ENCODE measurements at regions not wholly inside any gene's neighbourhood (a gene's known extent, or its start where the extent isn't known, plus 50 kb on each side); places are given as distances from the start of the nearest gene placed in this dataset.

DNA sequence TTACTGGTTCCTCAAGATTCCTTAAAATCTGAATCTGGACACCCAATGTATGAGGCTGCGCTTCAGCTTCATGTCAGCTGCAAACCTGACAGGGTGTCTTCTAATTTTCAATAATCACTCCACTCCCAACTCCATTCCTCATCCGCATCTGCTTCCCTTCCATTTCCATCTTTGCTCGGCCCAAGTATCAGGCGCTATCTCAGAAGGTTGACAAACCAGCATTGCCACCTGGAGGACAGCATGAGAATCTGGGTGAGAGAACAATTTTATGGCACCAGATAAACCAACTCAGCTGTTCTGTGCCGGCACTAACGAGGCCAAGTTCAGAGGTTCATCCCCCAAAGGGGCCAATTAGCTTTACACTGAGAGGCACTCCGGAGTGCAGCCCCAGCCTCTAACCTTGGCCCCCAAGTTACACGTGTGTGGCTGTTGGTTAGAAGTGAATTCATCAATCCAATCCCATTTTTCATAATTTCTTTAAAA lies 79.1 kb upstream of the LMO2 start (continued):
- TF ChIP-seq NFRKB (IDR thresholded peaks at IDR 0.05; ENCODE audit: low read depth) (no peak; the same call in 1 of the 2 replicates), EP400 (IDR thresholded peaks at IDR 0.05) (no peak), KAT7 (CRISPR knock-in tag; IDR thresholded peaks at IDR 0.05; ENCODE audit: borderline replicate concordance) (peak; percentile 78; the same call in 1 of the 2 replicates), STAG1 (CRISPR knock-in tag; IDR thresholded peaks at IDR 0.05; ENCODE audit: borderline replicate concordance) (peak; percentile 80; the same call in 1 of the 2 replicates), CBFB (CRISPR knock-in tag; IDR thresholded peaks at IDR 0.05) (0 out of 2 replicates have a peak, but pooled peaks have one; percentile 31), ZNF121 (CRISPR knock-in tag; conservative IDR thresholded peaks at IDR 0.05) (no peak), NFATC3 (IDR thresholded peaks at IDR 0.05) (no peak), NEUROD1 (IDR thresholded peaks at IDR 0.05; ENCODE audit: borderline replicate concordance, low read depth, low read length, partially characterized antibody) (no peak), MAFG (tag; conservative IDR thresholded peaks at IDR 0.05) (peak; percentile 50; the same call in 1 of the 2 replicates), FUS (optimal IDR thresholded peaks at IDR 0.05; ENCODE audit: low read depth, low read length) (no peak), NFE2 (IDR thresholded peaks at IDR 0.05; ENCODE audit: low read depth) (no peak), TARDBP (IDR thresholded peaks at IDR 0.05) (no peak)
- TF ChIP-seq, protein P1, sequence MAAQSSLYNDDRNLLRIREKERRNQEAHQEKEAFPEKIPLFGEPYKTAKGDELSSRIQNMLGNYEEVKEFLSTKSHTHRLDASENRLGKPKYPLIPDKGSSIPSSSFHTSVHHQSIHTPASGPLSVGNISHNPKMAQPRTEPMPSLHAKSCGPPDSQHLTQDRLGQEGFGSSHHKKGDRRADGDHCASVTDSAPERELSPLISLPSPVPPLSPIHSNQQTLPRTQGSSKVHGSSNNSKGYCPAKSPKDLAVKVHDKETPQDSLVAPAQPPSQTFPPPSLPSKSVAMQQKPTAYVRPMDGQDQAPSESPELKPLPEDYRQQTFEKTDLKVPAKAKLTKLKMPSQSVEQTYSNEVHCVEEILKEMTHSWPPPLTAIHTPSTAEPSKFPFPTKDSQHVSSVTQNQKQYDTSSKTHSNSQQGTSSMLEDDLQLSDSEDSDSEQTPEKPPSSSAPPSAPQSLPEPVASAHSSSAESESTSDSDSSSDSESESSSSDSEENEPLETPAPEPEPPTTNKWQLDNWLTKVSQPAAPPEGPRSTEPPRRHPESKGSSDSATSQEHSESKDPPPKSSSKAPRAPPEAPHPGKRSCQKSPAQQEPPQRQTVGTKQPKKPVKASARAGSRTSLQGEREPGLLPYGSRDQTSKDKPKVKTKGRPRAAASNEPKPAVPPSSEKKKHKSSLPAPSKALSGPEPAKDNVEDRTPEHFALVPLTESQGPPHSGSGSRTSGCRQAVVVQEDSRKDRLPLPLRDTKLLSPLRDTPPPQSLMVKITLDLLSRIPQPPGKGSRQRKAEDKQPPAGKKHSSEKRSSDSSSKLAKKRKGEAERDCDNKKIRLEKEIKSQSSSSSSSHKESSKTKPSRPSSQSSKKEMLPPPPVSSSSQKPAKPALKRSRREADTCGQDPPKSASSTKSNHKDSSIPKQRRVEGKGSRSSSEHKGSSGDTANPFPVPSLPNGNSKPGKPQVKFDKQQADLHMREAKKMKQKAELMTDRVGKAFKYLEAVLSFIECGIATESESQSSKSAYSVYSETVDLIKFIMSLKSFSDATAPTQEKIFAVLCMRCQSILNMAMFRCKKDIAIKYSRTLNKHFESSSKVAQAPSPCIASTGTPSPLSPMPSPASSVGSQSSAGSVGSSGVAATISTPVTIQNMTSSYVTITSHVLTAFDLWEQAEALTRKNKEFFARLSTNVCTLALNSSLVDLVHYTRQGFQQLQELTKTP (IDR thresholded peaks at IDR 0.05; ENCODE audit: low read depth in 1 of 2, partially characterized antibody in 2 of 2) = no peak
- TF ChIP-seq, protein P2, sequence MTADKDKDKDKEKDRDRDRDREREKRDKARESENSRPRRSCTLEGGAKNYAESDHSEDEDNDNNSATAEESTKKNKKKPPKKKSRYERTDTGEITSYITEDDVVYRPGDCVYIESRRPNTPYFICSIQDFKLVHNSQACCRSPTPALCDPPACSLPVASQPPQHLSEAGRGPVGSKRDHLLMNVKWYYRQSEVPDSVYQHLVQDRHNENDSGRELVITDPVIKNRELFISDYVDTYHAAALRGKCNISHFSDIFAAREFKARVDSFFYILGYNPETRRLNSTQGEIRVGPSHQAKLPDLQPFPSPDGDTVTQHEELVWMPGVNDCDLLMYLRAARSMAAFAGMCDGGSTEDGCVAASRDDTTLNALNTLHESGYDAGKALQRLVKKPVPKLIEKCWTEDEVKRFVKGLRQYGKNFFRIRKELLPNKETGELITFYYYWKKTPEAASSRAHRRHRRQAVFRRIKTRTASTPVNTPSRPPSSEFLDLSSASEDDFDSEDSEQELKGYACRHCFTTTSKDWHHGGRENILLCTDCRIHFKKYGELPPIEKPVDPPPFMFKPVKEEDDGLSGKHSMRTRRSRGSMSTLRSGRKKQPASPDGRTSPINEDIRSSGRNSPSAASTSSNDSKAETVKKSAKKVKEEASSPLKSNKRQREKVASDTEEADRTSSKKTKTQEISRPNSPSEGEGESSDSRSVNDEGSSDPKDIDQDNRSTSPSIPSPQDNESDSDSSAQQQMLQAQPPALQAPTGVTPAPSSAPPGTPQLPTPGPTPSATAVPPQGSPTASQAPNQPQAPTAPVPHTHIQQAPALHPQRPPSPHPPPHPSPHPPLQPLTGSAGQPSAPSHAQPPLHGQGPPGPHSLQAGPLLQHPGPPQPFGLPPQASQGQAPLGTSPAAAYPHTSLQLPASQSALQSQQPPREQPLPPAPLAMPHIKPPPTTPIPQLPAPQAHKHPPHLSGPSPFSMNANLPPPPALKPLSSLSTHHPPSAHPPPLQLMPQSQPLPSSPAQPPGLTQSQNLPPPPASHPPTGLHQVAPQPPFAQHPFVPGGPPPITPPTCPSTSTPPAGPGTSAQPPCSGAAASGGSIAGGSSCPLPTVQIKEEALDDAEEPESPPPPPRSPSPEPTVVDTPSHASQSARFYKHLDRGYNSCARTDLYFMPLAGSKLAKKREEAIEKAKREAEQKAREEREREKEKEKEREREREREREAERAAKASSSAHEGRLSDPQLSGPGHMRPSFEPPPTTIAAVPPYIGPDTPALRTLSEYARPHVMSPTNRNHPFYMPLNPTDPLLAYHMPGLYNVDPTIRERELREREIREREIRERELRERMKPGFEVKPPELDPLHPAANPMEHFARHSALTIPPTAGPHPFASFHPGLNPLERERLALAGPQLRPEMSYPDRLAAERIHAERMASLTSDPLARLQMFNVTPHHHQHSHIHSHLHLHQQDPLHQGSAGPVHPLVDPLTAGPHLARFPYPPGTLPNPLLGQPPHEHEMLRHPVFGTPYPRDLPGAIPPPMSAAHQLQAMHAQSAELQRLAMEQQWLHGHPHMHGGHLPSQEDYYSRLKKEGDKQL (CRISPR knock-in tag; IDR thresholded peaks at IDR 0.05; ENCODE audit: borderline replicate concordance) = no peak
- TF ChIP-seq, protein P3, sequence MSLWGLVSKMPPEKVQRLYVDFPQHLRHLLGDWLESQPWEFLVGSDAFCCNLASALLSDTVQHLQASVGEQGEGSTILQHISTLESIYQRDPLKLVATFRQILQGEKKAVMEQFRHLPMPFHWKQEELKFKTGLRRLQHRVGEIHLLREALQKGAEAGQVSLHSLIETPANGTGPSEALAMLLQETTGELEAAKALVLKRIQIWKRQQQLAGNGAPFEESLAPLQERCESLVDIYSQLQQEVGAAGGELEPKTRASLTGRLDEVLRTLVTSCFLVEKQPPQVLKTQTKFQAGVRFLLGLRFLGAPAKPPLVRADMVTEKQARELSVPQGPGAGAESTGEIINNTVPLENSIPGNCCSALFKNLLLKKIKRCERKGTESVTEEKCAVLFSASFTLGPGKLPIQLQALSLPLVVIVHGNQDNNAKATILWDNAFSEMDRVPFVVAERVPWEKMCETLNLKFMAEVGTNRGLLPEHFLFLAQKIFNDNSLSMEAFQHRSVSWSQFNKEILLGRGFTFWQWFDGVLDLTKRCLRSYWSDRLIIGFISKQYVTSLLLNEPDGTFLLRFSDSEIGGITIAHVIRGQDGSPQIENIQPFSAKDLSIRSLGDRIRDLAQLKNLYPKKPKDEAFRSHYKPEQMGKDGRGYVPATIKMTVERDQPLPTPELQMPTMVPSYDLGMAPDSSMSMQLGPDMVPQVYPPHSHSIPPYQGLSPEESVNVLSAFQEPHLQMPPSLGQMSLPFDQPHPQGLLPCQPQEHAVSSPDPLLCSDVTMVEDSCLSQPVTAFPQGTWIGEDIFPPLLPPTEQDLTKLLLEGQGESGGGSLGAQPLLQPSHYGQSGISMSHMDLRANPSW (CRISPR knock-in tag; IDR thresholded peaks at IDR 0.05) = no peak
- TF ChIP-seq, protein P4, sequence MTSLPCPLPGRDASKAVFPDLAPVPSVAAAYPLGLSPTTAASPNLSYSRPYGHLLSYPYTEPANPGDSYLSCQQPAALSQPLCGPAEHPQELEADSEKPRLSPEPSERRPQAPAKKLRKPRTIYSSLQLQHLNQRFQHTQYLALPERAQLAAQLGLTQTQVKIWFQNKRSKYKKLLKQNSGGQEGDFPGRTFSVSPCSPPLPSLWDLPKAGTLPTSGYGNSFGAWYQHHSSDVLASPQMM (CRISPR knock-in tag; IDR thresholded peaks at IDR 0.05) = no peak

All from K562 (cell line).